Smooth muscle cell (in vitro differentiated cells): ENCODE measurements at regions not wholly inside any gene's neighbourhood (a gene's known extent, or its start where the extent isn't known, plus 50 kb on each side); places are given as distances from the start of the nearest gene placed in this dataset.

Experiments used
- DNase-seq: peaks from one replicate; lab custom pipeline; 2025; ENCODE audit not compliant: unreplicated experiment; lab: John Stamatoyannopoulos, UW
- H2AFZ ChIP-seq: fragments of 200-600 bp; sonication (generic); 2 replicates; pipeline ENCODE4 v1.6.0; 2016; ENCODE audit warnings: antibody characterized with exemption, low read depth, mild to moderate bottlenecking
- H3F3A ChIP-seq: fragments of 200-600 bp; sonication (generic); 2 replicates; pipeline ENCODE4 v1.6.0; 2017; ENCODE audit warnings: antibody characterized with exemption, low read depth
- H3K27ac ChIP-seq: fragments of 200-600 bp; sonication (generic); 2 replicates; pipeline ENCODE4 v1.5.1; 2016; ENCODE audit warnings: low read depth, mild to moderate bottlenecking
- H3K27me3 ChIP-seq: fragments of 200-600 bp; sonication (generic); 2 replicates; pipeline ENCODE4 v1.6.1; 2016; ENCODE audit warnings: low read depth, mild to moderate bottlenecking
- H3K36me3 ChIP-seq: fragments of 200-600 bp; sonication (generic); 2 replicates; pipeline ENCODE4 v1.5.1; 2016; ENCODE audit warnings: low read depth
- H3K4me1 ChIP-seq: fragments of 200-600 bp; sonication (generic); 2 replicates; pipeline ENCODE4 v1.5.1; 2016; ENCODE audit warnings: low read depth
- H3K4me2 ChIP-seq: fragments of 200-600 bp; sonication (generic); 2 replicates; pipeline ENCODE4 v1.6.0; 2016; ENCODE audit warnings: mild to moderate bottlenecking
- H3K4me3 ChIP-seq: fragments of 200-600 bp; sonication (generic); 2 replicates; pipeline ENCODE4 v1.5.1; 2016; ENCODE audit warnings: mild to moderate bottlenecking
- H3K79me2 ChIP-seq: fragments of 200-600 bp; sonication (generic); 2 replicates; pipeline ENCODE4 v1.6.0; 2016; ENCODE audit warnings: low read depth, mild to moderate bottlenecking
- H3K9ac ChIP-seq: fragments of 200-600 bp; sonication (generic); 2 replicates; pipeline ENCODE4 v1.6.0; 2016; ENCODE audit warnings: low read depth
- H3K9me3 ChIP-seq: fragments of 200-600 bp; sonication (generic); replicated peaks from 2 replicates; pipeline ENCODE4 v1.5.1; 2016; ENCODE audit warnings: low read depth
- H4K20me1 ChIP-seq: fragments of 200-600 bp; sonication (generic); 2 replicates; pipeline ENCODE4 v1.6.0; 2016; ENCODE audit warnings: low read depth
- WGBS: methylation state at CpG from one replicate; pipeline ENCODE4 v1.1.7; 2016; ENCODE audit warnings: low lambda C conversion rate; 5-methylcytosine and 5-hydroxymethylcytosine counted together
- TF ChIP-seq, protein P1 (sequence below): fragments of 200-600 bp; sonication (generic); IDR thresholded peaks from 2 replicates; pipeline ENCODE4 v1.5.1; 2017; ENCODE audit warnings: borderline replicate concordance, mild to moderate bottlenecking, antibody characterized with exemption; ENCODE audit not compliant: insufficient read depth, poor library complexity, severe bottlenecking

DNA sequence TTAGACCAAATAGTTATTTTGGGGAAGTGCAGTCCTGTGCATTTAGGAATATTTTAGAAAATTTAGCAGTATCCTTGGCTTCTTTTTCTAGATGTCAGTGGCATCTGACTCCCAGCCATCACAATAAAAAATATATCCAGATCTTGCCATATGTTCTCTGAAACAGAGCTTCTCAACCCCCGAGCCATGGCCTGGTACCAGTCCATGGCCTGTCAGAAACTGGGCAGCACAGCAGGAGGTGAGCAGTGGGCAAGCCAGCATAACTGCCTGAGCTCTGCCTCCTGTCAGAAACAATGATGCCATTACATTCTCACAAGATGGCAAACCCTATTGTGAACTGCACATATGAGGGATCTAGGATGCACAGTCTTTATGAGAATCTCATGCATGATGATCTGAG lies 480.0 kb downstream of the LRRIQ3 start:
- Histone ChIP-seq H3K27me3 (no peaks in the 10 kb centered on the region), H3K9me3 (no peaks in the 10 kb centered on the region), H2AFZ (no peak overlapping the region), H3K27ac (no peak overlapping the region), H3K9ac (no peak overlapping the region), H4K20me1 (no peaks in the 10 kb centered on the region), H3K4me3 (no peak overlapping the region), H3K79me2 (no peaks in the 10 kb centered on the region), H3K4me1 (no peaks in the 10 kb centered on the region), H3K36me3 (no peaks in the 10 kb centered on the region), H3F3A (no peaks in the 10 kb centered on the region), H3K4me2 (no peak overlapping the region)
- TF ChIP-seq, protein P1, sequence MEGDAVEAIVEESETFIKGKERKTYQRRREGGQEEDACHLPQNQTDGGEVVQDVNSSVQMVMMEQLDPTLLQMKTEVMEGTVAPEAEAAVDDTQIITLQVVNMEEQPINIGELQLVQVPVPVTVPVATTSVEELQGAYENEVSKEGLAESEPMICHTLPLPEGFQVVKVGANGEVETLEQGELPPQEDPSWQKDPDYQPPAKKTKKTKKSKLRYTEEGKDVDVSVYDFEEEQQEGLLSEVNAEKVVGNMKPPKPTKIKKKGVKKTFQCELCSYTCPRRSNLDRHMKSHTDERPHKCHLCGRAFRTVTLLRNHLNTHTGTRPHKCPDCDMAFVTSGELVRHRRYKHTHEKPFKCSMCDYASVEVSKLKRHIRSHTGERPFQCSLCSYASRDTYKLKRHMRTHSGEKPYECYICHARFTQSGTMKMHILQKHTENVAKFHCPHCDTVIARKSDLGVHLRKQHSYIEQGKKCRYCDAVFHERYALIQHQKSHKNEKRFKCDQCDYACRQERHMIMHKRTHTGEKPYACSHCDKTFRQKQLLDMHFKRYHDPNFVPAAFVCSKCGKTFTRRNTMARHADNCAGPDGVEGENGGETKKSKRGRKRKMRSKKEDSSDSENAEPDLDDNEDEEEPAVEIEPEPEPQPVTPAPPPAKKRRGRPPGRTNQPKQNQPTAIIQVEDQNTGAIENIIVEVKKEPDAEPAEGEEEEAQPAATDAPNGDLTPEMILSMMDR = no peak
- 92% methylated on average over 1 of the region's 1 CpG for WGBS
- DNase-seq = no peak

DNA sequence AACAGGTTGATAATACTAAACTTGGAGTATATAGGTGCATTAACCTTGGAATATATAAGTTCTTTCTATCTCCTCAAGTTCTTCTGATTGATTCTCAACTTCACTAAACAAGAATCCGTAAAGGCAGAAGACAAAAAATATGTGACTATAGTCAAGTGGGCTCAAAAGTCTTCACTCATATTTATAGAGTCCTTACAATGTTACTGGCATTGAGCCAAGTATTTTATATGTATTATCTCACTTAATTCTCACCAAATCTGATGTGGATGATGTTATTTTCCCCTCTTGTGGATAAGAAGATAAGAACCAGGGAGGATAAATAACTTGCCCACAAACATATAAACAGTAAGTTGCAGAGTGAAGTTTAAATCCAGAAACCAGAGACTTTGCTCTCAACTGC lies 486.9 kb downstream of the LRRIQ3 start:
- no peak overlapping the region for H3K9ac ChIP-seq
- no peak overlapping the region for H3K4me3 ChIP-seq
- H3K27ac ChIP-seq = no peak overlapping the region
- no peaks in the 10 kb centered on the region for H3K27me3 ChIP-seq
- no peaks in the 10 kb centered on the region for H3K79me2 ChIP-seq
- 89% methylated on average over 1 of the region's 1 CpG for WGBS
- H3K4me1 ChIP-seq = no peaks in the 10 kb centered on the region
- H4K20me1 ChIP-seq = no peaks in the 10 kb centered on the region
- no peaks in the 10 kb centered on the region for H3K36me3 ChIP-seq
- H3K4me2 ChIP-seq = no peak overlapping the region
- DNase-seq = no peak
- no peaks in the 10 kb centered on the region for H3K9me3 ChIP-seq
- TF ChIP-seq, protein P1 = no peak
- H3F3A ChIP-seq = no peaks in the 10 kb centered on the region
- H2AFZ ChIP-seq = no peak overlapping the region

DNA sequence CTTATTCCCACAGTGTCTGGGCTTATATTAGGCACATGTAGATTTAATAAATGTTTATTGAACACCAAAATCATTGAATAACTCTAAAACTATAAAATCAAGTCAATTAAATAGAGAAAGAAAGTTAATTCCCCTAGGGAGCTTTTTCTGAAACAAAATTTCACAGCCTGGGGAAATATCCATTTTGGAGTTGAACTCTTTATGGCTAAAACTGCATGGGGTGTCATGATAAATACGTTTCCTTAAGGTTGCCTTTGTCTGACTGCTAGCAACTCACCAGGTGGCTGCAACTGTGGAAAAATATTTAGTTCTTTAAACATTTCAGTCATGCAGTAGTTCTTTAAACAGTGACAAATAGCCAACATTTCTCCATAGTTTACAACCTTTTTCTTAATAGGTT lies 496.1 kb downstream of the LRRIQ3 start:
- no peak overlapping the region for H3K27ac ChIP-seq
- H3K4me3 ChIP-seq = no peak overlapping the region
- no peaks in the 10 kb centered on the region for H3K36me3 ChIP-seq
- no peak for DNase-seq
- H4K20me1 ChIP-seq = no peaks in the 10 kb centered on the region
- H3K9me3 ChIP-seq = no peaks in the 10 kb centered on the region
- H2AFZ ChIP-seq = no peak overlapping the region
- H3K4me2 ChIP-seq = no peak overlapping the region
- H3F3A ChIP-seq = no peaks in the 10 kb centered on the region
- TF ChIP-seq, protein P1 = no peak
- no peak overlapping the region for H3K9ac ChIP-seq
- H3K27me3 ChIP-seq = no peaks in the 10 kb centered on the region
- no peaks in the 10 kb centered on the region for H3K79me2 ChIP-seq
- H3K4me1 ChIP-seq = no peaks in the 10 kb centered on the region
- 74% methylated on average over 1 of the region's 1 CpG for whole genome bisulfite sequencing

DNA sequence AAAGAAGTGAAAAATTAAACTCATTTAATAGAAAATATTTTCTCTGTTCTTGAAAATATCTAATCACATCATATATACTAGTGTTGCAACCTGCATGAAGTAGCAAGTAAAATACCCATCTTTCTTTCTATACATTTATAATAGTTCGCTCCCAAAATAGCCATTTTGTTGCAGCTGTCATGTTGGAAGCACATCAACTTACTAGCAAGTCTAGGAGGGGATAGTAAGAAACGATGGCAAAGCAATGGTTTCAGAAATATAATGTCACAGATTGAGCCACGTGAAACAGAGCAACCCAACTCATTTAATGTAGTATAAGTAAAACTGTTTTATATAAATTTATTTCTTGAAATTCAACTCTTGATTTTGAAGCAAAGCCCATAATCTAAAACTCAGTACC lies 521.8 kb downstream of the LRRIQ3 start:
- no peak overlapping the region for H3K4me3 ChIP-seq
- H3K4me1 ChIP-seq = peaks cover 5% of the 10 kb centered on the region
- H2AFZ ChIP-seq = no peak overlapping the region
- no peaks in the 10 kb centered on the region for H3K79me2 ChIP-seq
- no peaks in the 10 kb centered on the region for H3K36me3 ChIP-seq
- 76% methylated on average over 3 of the region's 3 CpGs for WGBS
- H3K27me3 ChIP-seq = no peaks in the 10 kb centered on the region
- H3F3A ChIP-seq = no peaks in the 10 kb centered on the region
- H3K27ac ChIP-seq = no peak overlapping the region
- no peak overlapping the region for H3K9ac ChIP-seq
- H3K4me2 ChIP-seq = no peak overlapping the region
- no peaks in the 10 kb centered on the region for H4K20me1 ChIP-seq
- no peaks in the 10 kb centered on the region for H3K9me3 ChIP-seq
- DNase-seq = no peak
- TF ChIP-seq, protein P1 = no peak
